GM18499 (cell line): ENCODE measurements at regions not wholly inside any gene's neighbourhood (a gene's known extent, or its start where the extent isn't known, plus 50 kb on each side); places are given as distances from the start of the nearest gene placed in this dataset.

Experiments used
- ATAC-seq: cut with Tn5 transposase; IDR thresholded peaks from one replicate; pipeline ENCODE4 v1.9.1; 2021; ENCODE audit warnings: moderate number of reproducible peaks; ENCODE audit not compliant: insufficient read depth, unreplicated experiment

- ATAC-seq, result no peak
Measured at GRCh38 chr10:29176845-29177832, 111.7 kb upstream of the LYZL1 start.

DNA sequence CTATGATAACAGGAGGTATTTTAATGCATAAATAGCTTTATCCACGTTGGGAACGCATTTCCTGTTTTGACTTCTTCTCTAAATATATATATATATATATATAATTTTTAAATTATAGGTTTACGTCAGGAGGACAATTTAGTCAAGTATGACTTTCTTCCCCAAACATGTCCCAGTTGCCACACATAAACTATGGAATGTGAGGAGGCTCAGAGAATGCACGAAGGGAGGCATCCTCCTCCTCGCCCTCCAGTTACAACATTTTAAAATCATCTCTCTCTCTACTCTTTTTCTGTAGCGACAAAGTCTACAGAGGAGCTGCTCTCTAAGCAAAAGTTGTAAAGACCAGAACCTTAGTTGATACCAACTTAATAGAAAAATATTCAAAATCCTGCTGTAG lies 106.9 kb upstream of the LYZL1 start:
- ATAC-seq, result no peak

DNA sequence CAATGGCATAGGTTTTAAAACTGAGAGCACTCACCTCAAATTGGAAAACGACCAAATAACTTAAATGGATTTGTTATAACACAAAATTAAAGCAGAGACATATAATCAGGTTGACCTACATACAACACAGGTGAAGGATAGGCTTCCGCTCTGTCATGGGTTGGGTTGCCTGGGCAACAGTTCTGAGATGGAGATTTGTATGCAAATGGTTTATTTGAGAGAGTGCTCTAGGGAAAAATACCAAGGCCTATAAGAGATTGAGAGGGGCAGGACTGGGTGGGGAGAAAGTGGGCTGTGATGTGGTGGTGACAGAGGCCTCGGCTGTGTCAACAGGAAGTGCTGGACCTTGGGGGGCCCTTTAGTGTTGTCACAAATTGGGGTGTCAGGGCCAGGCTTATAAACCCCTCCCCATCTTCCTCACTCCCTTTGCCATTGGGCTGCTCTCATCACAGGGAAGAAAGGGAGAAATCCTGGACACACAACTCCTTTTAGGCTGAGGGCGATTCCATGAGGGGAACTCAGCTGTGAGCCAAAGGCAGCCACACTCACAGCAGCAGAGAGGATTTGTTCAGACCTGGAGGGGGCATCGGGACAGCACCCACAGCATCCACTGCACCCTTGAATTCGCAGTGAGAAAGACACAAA lies 105.4 kb upstream of the LYZL1 start:
- no peak for ATAC-seq

DNA sequence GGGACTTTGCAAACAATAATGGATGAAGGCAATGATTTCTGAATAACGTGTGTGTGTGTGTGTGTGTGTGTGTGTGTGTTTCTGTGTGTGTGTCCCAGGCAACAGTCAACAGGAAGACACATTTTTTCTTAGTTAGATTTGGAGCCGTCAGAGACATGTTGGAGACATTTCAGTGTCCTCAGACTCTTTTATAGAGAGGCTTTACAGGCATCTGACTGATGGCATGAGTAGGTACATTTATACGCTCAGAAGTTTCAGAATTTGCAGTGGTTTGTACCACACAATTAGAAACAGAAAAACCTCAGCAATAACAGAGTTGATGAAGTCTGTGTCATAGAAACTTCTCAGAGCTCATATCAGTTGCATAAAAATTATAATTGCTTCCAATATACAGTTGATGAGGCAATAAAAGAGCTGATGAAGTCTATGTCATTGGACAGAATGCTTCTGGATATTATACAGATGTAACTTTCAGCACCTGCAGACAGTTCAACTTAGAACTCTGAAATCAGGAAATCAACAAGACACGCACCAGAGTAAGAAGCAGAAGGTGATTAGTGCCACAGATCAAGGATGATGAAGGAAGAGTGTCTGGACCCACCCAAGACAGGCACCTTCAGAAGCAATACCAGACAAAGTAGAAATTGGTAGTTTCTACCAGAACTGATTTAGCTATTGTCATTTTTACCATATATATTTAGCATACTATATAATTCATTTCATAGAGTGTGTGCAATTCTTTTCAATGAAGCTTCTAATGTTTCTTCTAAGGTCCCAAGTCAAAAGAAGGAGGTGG lies 104.5 kb upstream of the LYZL1 start:
- no peak for ATAC-seq

DNA sequence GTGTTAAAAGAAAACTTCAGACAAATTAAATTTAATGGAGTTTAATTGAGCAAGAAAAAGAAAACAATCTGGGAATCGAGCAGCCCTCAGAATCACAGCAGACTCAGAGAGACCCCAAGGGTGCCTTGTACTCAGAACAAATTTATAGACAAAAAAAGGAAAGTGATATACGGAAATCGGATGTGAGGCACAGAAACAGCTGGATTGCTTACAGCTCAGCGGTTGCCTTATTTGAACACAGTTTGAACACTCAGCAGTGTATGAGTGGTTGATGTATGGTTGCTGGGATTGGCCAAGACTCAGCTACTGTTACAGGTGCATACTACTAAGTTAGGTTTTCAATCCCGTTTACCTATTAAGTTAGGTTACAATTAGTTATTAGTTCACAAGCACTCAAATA lies 103.8 kb upstream of the LYZL1 start:
- no peak for ATAC-seq

- no peak for ATAC-seq
Measured at GRCh38 chr10:29186221-29186620, 102.6 kb upstream of the LYZL1 start.

DNA sequence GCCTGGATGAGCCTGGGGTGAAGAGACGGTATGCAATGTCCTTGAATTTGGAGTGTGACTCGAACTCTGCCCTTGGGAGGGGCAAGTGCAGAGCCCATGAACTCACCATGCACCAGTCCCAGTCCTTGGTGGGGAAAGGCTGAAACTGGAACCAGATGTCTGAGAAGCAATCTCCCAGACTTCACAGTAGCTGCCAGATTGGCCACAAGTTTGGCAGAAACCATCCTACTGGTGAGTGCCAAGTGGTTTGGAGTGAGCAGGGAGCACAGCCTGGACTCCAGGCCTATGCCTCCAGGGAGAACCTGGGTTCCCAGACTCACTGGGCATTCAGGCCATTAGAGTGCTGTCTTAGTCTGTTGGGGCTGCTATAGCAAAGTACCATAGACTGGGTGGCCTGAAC lies 99.6 kb upstream of the LYZL1 start:
- no peak for ATAC-seq

- ATAC-seq, result no peak
Measured at GRCh38 chr10:29191674-29192073, 97.2 kb upstream of the LYZL1 start.

GRCh38 chr10:29199339-29199738 lies 89.5 kb upstream of the LYZL1 start:
- no peak for ATAC-seq

DNA sequence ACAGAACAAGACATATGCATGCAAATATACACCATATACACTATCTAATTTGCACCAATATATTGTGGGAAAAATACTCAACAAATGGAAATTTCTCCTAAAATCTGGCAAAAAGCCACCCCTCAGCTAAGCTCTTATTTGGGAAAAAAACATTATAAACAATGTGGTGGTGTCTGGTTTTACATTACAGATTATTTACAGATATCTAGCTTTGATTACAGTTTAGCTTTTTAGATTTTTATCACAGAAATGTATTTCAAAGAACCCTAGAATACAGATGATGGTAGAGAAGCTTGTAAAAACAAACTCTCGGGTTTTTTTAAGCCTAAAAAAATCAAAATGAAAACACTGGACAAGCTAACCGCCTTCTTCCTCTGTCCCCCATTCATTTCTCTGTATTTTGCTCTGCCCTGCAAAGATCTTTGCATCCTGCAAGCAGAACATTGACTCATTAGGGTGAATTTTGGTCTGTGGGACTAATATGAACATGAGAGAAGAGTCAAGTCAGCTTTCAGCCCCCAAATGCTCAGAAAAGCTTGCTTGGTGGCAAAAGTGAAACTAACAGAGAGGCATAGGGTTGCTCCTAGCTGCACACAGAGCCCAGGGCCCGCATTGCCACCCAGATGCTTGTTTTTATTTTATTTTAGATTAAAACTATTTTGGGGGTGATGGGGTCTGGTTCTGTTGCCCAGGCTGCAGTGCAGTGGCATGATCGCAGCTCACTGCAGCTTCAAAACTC lies 88.8 kb upstream of the LYZL1 start:
- ATAC-seq, result no peak

- ATAC-seq, result no peak
Measured at GRCh38 chr10:29202386-29202940, 86.4 kb upstream of the LYZL1 start.

DNA sequence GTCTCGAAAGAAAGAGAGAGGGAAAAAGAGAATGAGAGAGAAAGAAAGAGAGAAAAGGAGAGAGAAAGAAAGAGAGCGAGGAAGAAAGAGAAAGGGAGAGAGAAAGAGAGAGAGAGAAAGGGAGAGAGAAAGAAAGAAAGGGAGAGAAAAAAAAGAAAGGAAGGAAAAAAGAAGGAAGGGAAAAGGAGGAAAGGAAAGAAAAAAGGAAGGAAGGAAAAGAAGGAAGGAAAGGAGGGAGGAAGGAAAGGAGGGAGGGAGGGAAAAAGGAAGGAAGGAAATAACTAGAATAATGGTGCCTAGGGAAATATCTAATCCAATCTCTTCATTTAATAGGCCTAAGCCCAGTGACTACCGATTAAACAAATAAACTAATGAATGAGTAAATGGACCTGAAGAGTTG lies 85.4 kb upstream of the LYZL1 start:
- ATAC-seq, result no peak

DNA sequence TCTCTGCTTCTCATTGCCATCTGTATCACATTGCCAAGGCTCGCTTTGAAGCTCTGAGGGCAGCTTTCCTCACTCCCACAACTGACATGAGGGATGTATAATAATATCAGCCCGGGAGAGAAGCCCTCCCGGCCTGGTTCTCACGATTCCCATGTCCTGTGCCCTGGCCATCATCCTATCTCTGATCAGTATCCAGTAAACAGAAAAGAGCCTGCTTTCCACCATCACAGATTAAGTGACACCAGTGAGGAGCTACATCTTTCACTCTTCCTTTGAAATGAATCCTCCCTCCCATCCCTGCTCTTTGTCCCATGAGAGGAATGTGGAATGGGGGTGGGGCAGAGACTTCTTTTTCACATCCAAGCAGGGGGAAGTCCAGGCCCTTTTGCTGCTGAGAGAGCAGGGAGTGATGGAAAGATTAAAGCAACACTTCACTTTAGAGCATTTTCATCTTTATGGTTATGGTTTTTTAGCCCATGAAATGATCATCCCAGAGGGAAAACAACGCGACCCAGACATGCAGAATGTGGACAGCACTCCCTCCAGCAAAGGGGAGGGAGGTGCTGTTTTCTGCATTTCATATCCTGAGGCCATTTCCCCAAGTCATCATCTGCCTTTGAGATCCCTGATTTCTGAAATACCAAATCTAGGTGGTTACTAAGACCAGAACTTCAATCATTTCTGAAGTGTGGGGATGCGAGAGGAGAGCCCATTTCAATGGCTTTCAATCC lies 84.6 kb upstream of the LYZL1 start:
- ATAC-seq, result no peak

GRCh38 chr10:29205787-29206186 lies 83.1 kb upstream of the LYZL1 start:
- no peak for ATAC-seq

DNA sequence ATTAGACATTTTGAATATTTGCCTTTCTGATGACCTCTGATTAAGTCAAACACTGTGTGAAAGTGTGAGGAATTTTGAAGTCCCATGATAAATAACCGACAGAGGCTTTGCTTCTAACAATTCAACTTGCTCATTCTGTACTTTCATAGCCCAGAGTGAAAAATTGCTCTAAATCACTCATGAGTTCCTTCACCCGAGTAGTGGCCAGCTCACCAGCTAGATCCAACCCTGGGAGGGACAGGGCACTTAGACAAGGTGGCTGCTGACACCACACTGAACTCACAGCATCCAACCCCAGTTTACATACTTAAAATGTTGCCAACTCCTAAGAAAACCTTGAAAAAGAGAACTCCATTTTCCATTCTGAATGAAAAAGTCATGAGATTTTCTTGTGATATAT lies 80.0 kb upstream of the LYZL1 start:
- ATAC-seq, result no peak

- no peak for ATAC-seq
Measured at GRCh38 chr10:29209830-29210229, 79.0 kb upstream of the LYZL1 start.

DNA sequence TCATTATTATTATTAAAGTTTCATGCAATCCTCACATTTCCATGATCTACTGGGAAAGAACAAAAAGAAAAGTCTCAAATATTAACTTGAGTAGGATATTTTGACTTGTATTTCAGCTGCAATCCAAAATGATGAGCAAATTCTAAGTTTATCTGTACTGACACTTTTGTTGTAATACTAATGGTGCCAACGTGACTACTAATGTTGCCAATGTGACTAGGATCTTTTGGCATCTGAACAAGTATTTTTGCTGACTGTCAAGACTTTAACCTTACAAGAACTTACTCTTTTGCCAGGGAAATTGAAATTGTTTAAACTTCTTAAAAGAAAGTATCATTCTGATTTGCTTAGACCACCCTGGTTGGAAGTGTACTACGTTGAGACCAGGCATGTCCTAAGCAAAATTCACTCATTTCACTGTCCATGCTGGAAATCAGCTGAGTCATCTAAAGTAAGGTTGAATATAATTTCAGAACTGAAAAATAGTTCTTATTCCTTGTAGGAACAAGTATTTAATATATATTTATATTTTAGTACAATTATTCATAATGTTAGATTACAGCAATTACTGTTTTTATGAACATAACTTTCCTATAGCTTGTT lies 78.5 kb upstream of the LYZL1 start:
- no peak for ATAC-seq

DNA sequence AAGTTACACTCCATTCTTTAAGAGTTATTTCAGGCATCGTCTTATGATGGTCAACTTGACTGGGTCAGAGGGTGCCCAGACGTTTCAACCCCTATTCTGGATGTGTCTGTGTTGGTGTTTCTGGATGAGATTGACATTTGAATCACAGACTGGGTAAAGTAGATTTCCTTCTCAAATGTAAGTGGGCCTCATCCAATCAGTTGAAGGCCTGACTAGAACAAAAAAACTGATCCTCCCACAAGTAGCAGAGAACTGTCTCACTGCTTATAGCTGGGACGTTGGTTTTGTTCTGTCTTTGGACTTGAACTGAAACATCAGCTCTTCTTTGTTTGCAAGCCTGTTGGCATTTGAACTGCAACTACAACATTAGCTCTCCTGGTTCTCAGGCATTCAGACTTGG lies 76.3 kb upstream of the LYZL1 start:
- no peak for ATAC-seq

GRCh38 chr10:29214551-29214950 lies 74.3 kb upstream of the LYZL1 start:
- ATAC-seq, result no peak
